K562 (cell line): ENCODE measurements at regions not wholly inside any gene's neighbourhood (a gene's known extent, or its start where the extent isn't known, plus 50 kb on each side); places are given as distances from the start of the nearest gene placed in this dataset.

ENCODE experiments used
- ATAC-seq: fragments of 200-7000 bp; cut with Tn5 transposase; 3 replicates; pipeline ENCODE4 v1.9.1; 2020; ENCODE audit warnings: moderate library complexity
- BruUV-seq: library from RNA; stranded (reverse); fragments of 400-500 nt; replicated peaks from 2 replicates; lab custom pipeline; 2021; lab: Mats Ljungman, UMichigan
- CTCF ChIA-PET: fragments of 300-600 bp; formaldehyde crosslinking; extraction: SDS; loops from one replicate; lab custom pipeline; 2021; ENCODE audit warnings: low intra/inter-chr PET ratio; lab: Yijun Ruan, JAX
- POLR2A ChIA-PET: fragments of 300-600, 350-650 bp; sonication (Branson Sonifier 250); formaldehyde crosslinking; extraction: SDS; loops from one replicate; lab custom pipeline; 2021; ENCODE audit warnings: antibody characterized with exemption, inconsistent platforms; lab: Yijun Ruan, JAX
- DNase-seq, 4 experiments: peaks; one replicate each; pipeline versions ENCODE4 v3.0.0 to v3.0.0-alpha.2; 2011 to 2018; ENCODE audit warnings: low spot score in 3 of 4, mixed read lengths in 3 of 4; ENCODE audit errors: extremely low read depth in 1 of 4
- FAIRE-seq: peaks from 2 replicates; lab custom pipeline; 2011; peaks lifted over from hg19 to GRCh38; lab: Jason Lieb, UNC
- H2AFZ ChIP-seq: 2 replicates; pipeline ENCODE4 v1.6.0; 2011; ENCODE audit warnings: low read depth, low read length, control low read depth, inconsistent platforms
- H3K27ac ChIP-seq: fragments of 200-600 bp; 3 replicates; pipeline ENCODE4 v1.8.0; 2011; ENCODE audit warnings: low read depth, mild to moderate bottlenecking, control low read depth, inconsistent platforms, low read length, moderate library complexity, mixed read lengths; ENCODE audit errors: extremely low read depth
- H3K27me3 ChIP-seq, 2 experiments: fragments of 300-600 bp in 1 of 2; 2 replicates in 1 of 2; 3 replicates in 1 of 2; pipeline versions ENCODE4 v1.6.0 to v1.8.0; 2011; ENCODE audit warnings: inconsistent platforms in 2 of 2, low read length in 2 of 2, mild to moderate bottlenecking in 1 of 2, mixed read lengths in 1 of 2, moderate library complexity in 1 of 2; ENCODE audit not compliant: control insufficient read depth in 2 of 2, insufficient read depth in 2 of 2
- H3K36me3 ChIP-seq: fragments of 300-600 bp; 3 replicates; pipeline ENCODE4 v1.8.0; 2011; ENCODE audit warnings: mild to moderate bottlenecking, low read length, inconsistent platforms; ENCODE audit not compliant: control insufficient read depth, insufficient read depth
- H3K4me1 ChIP-seq, 2 experiments: fragments of 200-600 bp in 1 of 2; replicated peaks in 1 of 2; 2 replicates in 1 of 2; 3 replicates in 1 of 2; pipeline versions ENCODE4 v1.5.1 to v1.8.0; 2011; ENCODE audit warnings: inconsistent platforms in 2 of 2, low read length in 2 of 2, mild to moderate bottlenecking in 1 of 2, mixed read lengths in 1 of 2, moderate library complexity in 1 of 2; ENCODE audit not compliant: control insufficient read depth in 2 of 2, insufficient read depth in 2 of 2
- H3K4me2 ChIP-seq: 2 replicates; pipeline ENCODE4 v1.6.1; 2011; ENCODE audit warnings: low read length, control low read depth, inconsistent platforms, mixed read lengths; ENCODE audit not compliant: insufficient read depth
- H3K4me3 ChIP-seq: fragments of 200-600 bp; sonication (generic), shearing (Covaris generic); 2 replicates; pipeline ENCODE4 v1.5.1; 2016; ENCODE audit warnings: control low read depth, inconsistent platforms
- H3K79me2 ChIP-seq: fragments of 200-600 bp; 3 replicates; pipeline ENCODE4 v1.8.0; 2011; ENCODE audit warnings: low read length, inconsistent platforms; ENCODE audit not compliant: control insufficient read depth, insufficient read depth
- H3K9ac ChIP-seq, 2 experiments: 2 replicates each; pipeline versions ENCODE4 v1.6.0 to v1.6.1; 2011; ENCODE audit warnings: low read depth in 2 of 2, low read length in 2 of 2, control low read depth in 1 of 2, inconsistent platforms in 1 of 2, mild to moderate bottlenecking in 1 of 2, mixed read lengths in 1 of 2; ENCODE audit not compliant: insufficient read depth in 1 of 2
- H3K9me1 ChIP-seq: one replicate; pipeline ENCODE4 v1.6.0; 2011; ENCODE audit warnings: inconsistent platforms, mild to moderate bottlenecking, low read length, moderate library complexity; ENCODE audit not compliant: control insufficient read depth, insufficient read depth
- H3K9me3 ChIP-seq: replicated peaks from 2 replicates; pipeline ENCODE4 v1.5.1; 2011; ENCODE audit warnings: low read depth, low read length, inconsistent platforms; ENCODE audit not compliant: control insufficient read depth, insufficient read depth
- H4K20me1 ChIP-seq: replicated peaks from 2 replicates; pipeline ENCODE4 v1.6.1; 2011; ENCODE audit warnings: low read length, inconsistent platforms, mixed read lengths; ENCODE audit not compliant: control insufficient read depth, insufficient read depth
- COPS2 ChIP-seq: fragments of 450-650 bp; conservative IDR thresholded peaks from 2 replicates; pipeline ENCODE4 v1.6.1; 2016; ENCODE audit warnings: mild to moderate bottlenecking, moderate library complexity
- EGR1 ChIP-seq: fragments of 450-650 bp; conservative IDR thresholded peaks from 2 replicates; pipeline ENCODE4 v1.6.1; 2017; ENCODE audit warnings: mild to moderate bottlenecking
- ETS2 ChIP-seq: IDR thresholded peaks from 2 replicates; pipeline ENCODE4 v1.6.1; 2016; ENCODE audit warnings: borderline replicate concordance, missing genetic modification characterization, mild to moderate bottlenecking, moderate library complexity, missing compliant biosample characterization; ENCODE audit not compliant: poor library complexity, severe bottlenecking
- NFE2 ChIP-seq: IDR thresholded peaks from 2 replicates; pipeline ENCODE4 v1.6.1; 2014; ENCODE audit warnings: antibody characterized with exemption, low read depth
- NFIC ChIP-seq: fragments of 450-650 bp; IDR thresholded peaks from 2 replicates; pipeline ENCODE4 v1.6.1; 2017; ENCODE audit warnings: mild to moderate bottlenecking, inconsistent platforms
- OTX1 ChIP-seq: fragments of 450-650 bp; formaldehyde crosslinking; IDR thresholded peaks from 2 replicates; pipeline ENCODE4 v1.4.0; 2022; ENCODE audit warnings: mild to moderate bottlenecking
- PTBP1 ChIP-seq: fragments of 200-400 bp; formaldehyde crosslinking; IDR thresholded peaks from 2 replicates; pipeline ENCODE4 v1.6.1; 2017; ENCODE audit warnings: low read depth, low read length
- RBM17 ChIP-seq: fragments of 200-400 bp; formaldehyde crosslinking; IDR thresholded peaks from 2 replicates; pipeline ENCODE4 v1.6.1; 2017; ENCODE audit warnings: low read depth, mild to moderate bottlenecking, low read length, borderline replicate concordance
- SNIP1 ChIP-seq: fragments of 450-650 bp; IDR thresholded peaks from 2 replicates; pipeline ENCODE4 v1.7.1; 2017; ENCODE audit warnings: low read depth, mild to moderate bottlenecking
- SREBF1 ChIP-seq: fragments of 150-350 bp; IDR thresholded peaks from 2 replicates; pipeline ENCODE4 v1.6.1; 2014; ENCODE audit warnings: antibody characterized with exemption, low read depth, low read length, borderline replicate concordance
- ZC3H4 ChIP-seq: sonication (generic); formaldehyde crosslinking; IDR thresholded peaks from 2 replicates; pipeline ENCODE4 v1.9.0; 2021; ENCODE audit warnings: missing genetic modification reagents, borderline replicate concordance
- ZNF217 ChIP-seq: sonication (generic); formaldehyde crosslinking; IDR thresholded peaks from 2 replicates; pipeline ENCODE4 v1.8.0; 2022; ENCODE audit warnings: mild to moderate bottlenecking, missing genetic modification reagents
- in situ Hi-C: fragments of 300-500 bp; cut with MboI; formaldehyde crosslinking; loops from 4 replicates; pipeline ENCODE4 v1.15.0; 2018; ENCODE audit warnings: inconsistent platforms, mixed read lengths
- intact Hi-C: fragments of 100-400 bp; cut with micrococcal nuclease; formaldehyde crosslinking; loops from 2 replicates; pipeline ENCODE4 v1.14.2; 2022
- TF ChIP-seq, protein P1 (sequence below): fragments of 250-450 bp; sonication (Bioruptor Pico); IDR thresholded peaks from 2 replicates; pipeline ENCODE4 v1.5.0; 2020; ENCODE audit warnings: mild to moderate bottlenecking
- TF ChIP-seq, protein P2 (sequence below): fragments of 250-450 bp; sonication (Bioruptor Pico); IDR thresholded peaks from 2 replicates; pipeline ENCODE4 v1.6.1; 2021; ENCODE audit warnings: mild to moderate bottlenecking
- TF ChIP-seq, protein P3 (sequence below): sonication (generic); IDR thresholded peaks from 2 replicates; pipeline ENCODE4 v1.6.1; 2016
- TF ChIP-seq, protein P4 (sequence below): fragments of 450-650 bp; IDR thresholded peaks from 2 replicates; pipeline ENCODE4 v1.6.1; 2017; ENCODE audit warnings: antibody characterized with exemption

DNA sequence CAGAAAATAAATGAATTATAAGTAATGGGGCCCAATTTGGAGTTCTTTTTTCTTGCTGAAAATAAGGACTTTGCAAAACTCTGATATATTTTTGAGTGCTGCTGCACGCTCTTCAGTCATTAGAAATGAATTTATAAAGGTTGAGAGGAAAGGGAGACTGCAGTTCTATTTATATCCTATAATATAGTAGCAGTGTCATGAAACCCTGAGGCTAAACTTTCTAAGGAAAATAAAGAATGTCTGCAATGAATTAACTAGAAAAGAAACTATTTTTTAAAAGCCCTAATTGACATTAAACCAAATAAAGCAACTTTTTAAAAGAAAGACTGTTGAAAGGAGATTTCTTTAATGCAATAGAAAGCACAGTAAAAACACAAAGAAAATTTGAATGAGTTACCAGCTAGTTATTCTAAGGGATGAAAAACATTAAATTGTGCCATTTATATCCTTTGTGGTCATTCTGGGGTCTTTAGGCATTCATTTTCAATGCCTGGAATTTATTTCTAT lies 1072.8 kb upstream of the TMEFF2 start (continued):
- TF ChIP-seq, protein P1, sequence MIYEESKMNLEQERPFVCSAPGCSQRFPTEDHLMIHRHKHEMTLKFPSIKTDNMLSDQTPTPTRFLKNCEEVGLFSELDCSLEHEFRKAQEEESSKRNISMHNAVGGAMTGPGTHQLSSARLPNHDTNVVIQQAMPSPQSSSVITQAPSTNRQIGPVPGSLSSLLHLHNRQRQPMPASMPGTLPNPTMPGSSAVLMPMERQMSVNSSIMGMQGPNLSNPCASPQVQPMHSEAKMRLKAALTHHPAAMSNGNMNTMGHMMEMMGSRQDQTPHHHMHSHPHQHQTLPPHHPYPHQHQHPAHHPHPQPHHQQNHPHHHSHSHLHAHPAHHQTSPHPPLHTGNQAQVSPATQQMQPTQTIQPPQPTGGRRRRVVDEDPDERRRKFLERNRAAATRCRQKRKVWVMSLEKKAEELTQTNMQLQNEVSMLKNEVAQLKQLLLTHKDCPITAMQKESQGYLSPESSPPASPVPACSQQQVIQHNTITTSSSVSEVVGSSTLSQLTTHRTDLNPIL (CRISPR knock-in tag), result no peak
- TF ChIP-seq OTX1, result no peak
- no peak for TF ChIP-seq ZNF217 (CRISPR knock-in tag)
- no peak for TF ChIP-seq SNIP1
- TF ChIP-seq COPS2, result no peak
- TF ChIP-seq, all 486 proteins: peak for 0

- Histone ChIP-seq H3K79me2 (no peaks in the 10 kb centered on the region), H3K9me3 (no peaks in the 10 kb centered on the region), H3K27me3 (no peaks in the 10 kb centered on the region), H3K4me3 (no peak overlapping the region), H3K9ac (no peak overlapping the region), H3K4me1 (no peaks in the 10 kb centered on the region), H3K27ac (no peak overlapping the region), H4K20me1 (no peaks in the 10 kb centered on the region), H3K4me2 (no peak overlapping the region), H3K36me3 (no peaks in the 10 kb centered on the region), H2AFZ (no peak overlapping the region), H3K9me1 (no peaks in the 10 kb centered on the region)
- ChIA-PET CTCF (no interaction called here), POLR2A (no interaction called here)
- ATAC-seq (no peak), DNase-seq (no peak), FAIRE-seq (no peak)
- in situ Hi-C loops (no loop called here), intact Hi-C loops (no loop called here)
- no TSS peak for BruUV-seq
- TF ChIP-seq, protein P2, sequence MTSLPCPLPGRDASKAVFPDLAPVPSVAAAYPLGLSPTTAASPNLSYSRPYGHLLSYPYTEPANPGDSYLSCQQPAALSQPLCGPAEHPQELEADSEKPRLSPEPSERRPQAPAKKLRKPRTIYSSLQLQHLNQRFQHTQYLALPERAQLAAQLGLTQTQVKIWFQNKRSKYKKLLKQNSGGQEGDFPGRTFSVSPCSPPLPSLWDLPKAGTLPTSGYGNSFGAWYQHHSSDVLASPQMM (CRISPR knock-in tag), result no peak
- TF ChIP-seq RBM17 (no peak), ETS2 (tag) (no peak), EGR1 (no peak), SREBF1 (no peak), NFE2 (no peak), PTBP1 (no peak), ZC3H4 (no peak), NFIC (no peak)
- TF ChIP-seq, protein P3, sequence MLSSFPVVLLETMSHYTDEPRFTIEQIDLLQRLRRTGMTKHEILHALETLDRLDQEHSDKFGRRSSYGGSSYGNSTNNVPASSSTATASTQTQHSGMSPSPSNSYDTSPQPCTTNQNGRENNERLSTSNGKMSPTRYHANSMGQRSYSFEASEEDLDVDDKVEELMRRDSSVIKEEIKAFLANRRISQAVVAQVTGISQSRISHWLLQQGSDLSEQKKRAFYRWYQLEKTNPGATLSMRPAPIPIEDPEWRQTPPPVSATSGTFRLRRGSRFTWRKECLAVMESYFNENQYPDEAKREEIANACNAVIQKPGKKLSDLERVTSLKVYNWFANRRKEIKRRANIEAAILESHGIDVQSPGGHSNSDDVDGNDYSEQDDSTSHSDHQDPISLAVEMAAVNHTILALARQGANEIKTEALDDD, result no peak
- TF ChIP-seq, protein P4, sequence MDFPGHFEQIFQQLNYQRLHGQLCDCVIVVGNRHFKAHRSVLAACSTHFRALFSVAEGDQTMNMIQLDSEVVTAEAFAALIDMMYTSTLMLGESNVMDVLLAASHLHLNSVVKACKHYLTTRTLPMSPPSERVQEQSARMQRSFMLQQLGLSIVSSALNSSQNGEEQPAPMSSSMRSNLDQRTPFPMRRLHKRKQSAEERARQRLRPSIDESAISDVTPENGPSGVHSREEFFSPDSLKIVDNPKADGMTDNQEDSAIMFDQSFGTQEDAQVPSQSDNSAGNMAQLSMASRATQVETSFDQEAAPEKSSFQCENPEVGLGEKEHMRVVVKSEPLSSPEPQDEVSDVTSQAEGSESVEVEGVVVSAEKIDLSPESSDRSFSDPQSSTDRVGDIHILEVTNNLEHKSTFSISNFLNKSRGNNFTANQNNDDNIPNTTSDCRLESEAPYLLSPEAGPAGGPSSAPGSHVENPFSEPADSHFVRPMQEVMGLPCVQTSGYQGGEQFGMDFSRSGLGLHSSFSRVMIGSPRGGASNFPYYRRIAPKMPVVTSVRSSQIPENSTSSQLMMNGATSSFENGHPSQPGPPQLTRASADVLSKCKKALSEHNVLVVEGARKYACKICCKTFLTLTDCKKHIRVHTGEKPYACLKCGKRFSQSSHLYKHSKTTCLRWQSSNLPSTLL, result no peak
Measured at GRCh38 chr2:193253014-193253530, 1058.3 kb upstream of the TMEFF2 start.
